Fibroblast of pulmonary artery (primary cell): ENCODE measurements at regions not wholly inside any gene's neighbourhood (a gene's known extent, or its start where the extent isn't known, plus 50 kb on each side); places are given as distances from the start of the nearest gene placed in this dataset.

Source experiments
- DNase-seq: peaks from one replicate; pipeline ENCODE4 v3.0.0-alpha.2; 2010; ENCODE audit warnings: low read depth
- H3K4me3 ChIP-seq: replicated peaks from 2 replicates; pipeline ENCODE4 v1.5.1; 2011; ENCODE audit warnings: low read depth, mild to moderate bottlenecking, control low read depth, low read length, moderate library complexity
- CTCF ChIP-seq: IDR thresholded peaks from 2 replicates; pipeline ENCODE4 v1.5.1; 2011; ENCODE audit warnings: mild to moderate bottlenecking, control low read depth, low read length, inconsistent platforms; ENCODE audit errors: missing control alignments

- no peak for TF ChIP-seq CTCF
- H3K4me3 ChIP-seq, result no peak overlapping the region
- no peak for DNase-seq
Measured at GRCh38 chr11:28439403-28439802, 331.2 kb downstream of the METTL15 start.

- no peak overlapping the region for H3K4me3 ChIP-seq
- no peak for TF ChIP-seq CTCF
Measured at GRCh38 chr11:28420099-28420498, 311.9 kb downstream of the METTL15 start.

GRCh38 chr11:28417601-28418323 lies 309.6 kb downstream of the METTL15 start:
- no peak for DNase-seq
- TF ChIP-seq CTCF, result no peak
- H3K4me3 ChIP-seq, result no peak overlapping the region

More at GRCh38 chr11:28420099-28420498, 311.9 kb downstream of the METTL15 start:
- DNase-seq, result peak; percentile 13

GRCh38 chr11:28412029-28412428 lies 303.8 kb downstream of the METTL15 start:
- DNase-seq, result no peak
- no peak overlapping the region for H3K4me3 ChIP-seq
- TF ChIP-seq CTCF, result no peak

- DNase-seq, result no peak
- no peak overlapping the region for H3K4me3 ChIP-seq
- TF ChIP-seq CTCF, result no peak
Measured at GRCh38 chr11:28401446-28401845, 293.3 kb downstream of the METTL15 start.

GRCh38 chr11:28400331-28401100 lies 292.3 kb downstream of the METTL15 start:
- no peak for DNase-seq
- no peak for TF ChIP-seq CTCF
- H3K4me3 ChIP-seq, result no peak overlapping the region
